ENCODE measurements at regions not wholly inside any gene's neighbourhood (a gene's known extent, or its start where the extent isn't known, plus 50 kb on each side); places are given as distances from the start of the nearest gene placed in this dataset.

GRCh38 chr3:16102187-16102561 is 72.3 kb upstream of the GALNT15 start:
- peaks cover 5% of the 10 kb centered on the region; the same call in 1 of the 3 replicates for H3K9me3 Mint-ChIP-seq
- H3K27me3 Mint-ChIP-seq (ENCODE audit: insufficient read depth, low read depth, poor library complexity) = peaks cover 1% of the 10 kb centered on the region
- H3K36me3 Mint-ChIP-seq (ENCODE audit: low read depth) = no peaks in the 10 kb centered on the region
- Histone ChIP-seq H4K20me1 (replicated peaks; ENCODE audit: insufficient read depth) (no peaks in the 10 kb centered on the region), H2AFZ (peak overlapping the region; percentile 56; the same call in 1 of the 2 replicates), H3K4me2 (no peak overlapping the region), H3K9me2 (ENCODE audit: insufficient read depth) (peaks cover 5% of the 10 kb centered on the region; the same call in 1 of the 2 replicates), H3K4me3 (no peak overlapping the region), H3K27ac (ENCODE audit: low read depth) (no peak overlapping the region), H3K36me3 (ENCODE audit: insufficient read depth) (no peaks in the 10 kb centered on the region), H3K4me1 (ENCODE audit: insufficient read depth) (no peaks in the 10 kb centered on the region), H3K79me2 (replicated peaks; ENCODE audit: insufficient read depth) (no peaks in the 10 kb centered on the region), H3F3A (replicated peaks; ENCODE audit: low read depth) (no peaks in the 10 kb centered on the region), H3K27me3 (ENCODE audit: insufficient read depth) (no peaks in the 10 kb centered on the region)
- no peak for TF ChIP-seq CREB1 (CRISPR knock-in tag; IDR thresholded peaks at IDR 0.05; ENCODE audit: low read depth)
- no peak for TF ChIP-seq NANOG (IDR thresholded peaks at IDR 0.05; ENCODE audit: borderline replicate concordance)
- no peak for TF ChIP-seq ZNF331 (CRISPR knock-in tag; IDR thresholded peaks at IDR 0.05; ENCODE audit: low read depth)
- no peak for TF ChIP-seq STAT1 (IDR thresholded peaks at IDR 0.05; ENCODE audit: unreplicated experiment)
- TF ChIP-seq JUNB (IDR thresholded peaks at IDR 0.05; ENCODE audit: unreplicated experiment) = no peak
- no peak for TF ChIP-seq EZH2 (IDR thresholded peaks at IDR 0.05; ENCODE audit: low read depth, unreplicated experiment)
- no peak for TF ChIP-seq POLR2AphosphoS5 (IDR thresholded peaks at IDR 0.05; ENCODE audit: low read depth)
- no peak for TF ChIP-seq ZNF114 (CRISPR knock-in tag; IDR thresholded peaks at IDR 0.05)
- TF ChIP-seq, protein P1, sequence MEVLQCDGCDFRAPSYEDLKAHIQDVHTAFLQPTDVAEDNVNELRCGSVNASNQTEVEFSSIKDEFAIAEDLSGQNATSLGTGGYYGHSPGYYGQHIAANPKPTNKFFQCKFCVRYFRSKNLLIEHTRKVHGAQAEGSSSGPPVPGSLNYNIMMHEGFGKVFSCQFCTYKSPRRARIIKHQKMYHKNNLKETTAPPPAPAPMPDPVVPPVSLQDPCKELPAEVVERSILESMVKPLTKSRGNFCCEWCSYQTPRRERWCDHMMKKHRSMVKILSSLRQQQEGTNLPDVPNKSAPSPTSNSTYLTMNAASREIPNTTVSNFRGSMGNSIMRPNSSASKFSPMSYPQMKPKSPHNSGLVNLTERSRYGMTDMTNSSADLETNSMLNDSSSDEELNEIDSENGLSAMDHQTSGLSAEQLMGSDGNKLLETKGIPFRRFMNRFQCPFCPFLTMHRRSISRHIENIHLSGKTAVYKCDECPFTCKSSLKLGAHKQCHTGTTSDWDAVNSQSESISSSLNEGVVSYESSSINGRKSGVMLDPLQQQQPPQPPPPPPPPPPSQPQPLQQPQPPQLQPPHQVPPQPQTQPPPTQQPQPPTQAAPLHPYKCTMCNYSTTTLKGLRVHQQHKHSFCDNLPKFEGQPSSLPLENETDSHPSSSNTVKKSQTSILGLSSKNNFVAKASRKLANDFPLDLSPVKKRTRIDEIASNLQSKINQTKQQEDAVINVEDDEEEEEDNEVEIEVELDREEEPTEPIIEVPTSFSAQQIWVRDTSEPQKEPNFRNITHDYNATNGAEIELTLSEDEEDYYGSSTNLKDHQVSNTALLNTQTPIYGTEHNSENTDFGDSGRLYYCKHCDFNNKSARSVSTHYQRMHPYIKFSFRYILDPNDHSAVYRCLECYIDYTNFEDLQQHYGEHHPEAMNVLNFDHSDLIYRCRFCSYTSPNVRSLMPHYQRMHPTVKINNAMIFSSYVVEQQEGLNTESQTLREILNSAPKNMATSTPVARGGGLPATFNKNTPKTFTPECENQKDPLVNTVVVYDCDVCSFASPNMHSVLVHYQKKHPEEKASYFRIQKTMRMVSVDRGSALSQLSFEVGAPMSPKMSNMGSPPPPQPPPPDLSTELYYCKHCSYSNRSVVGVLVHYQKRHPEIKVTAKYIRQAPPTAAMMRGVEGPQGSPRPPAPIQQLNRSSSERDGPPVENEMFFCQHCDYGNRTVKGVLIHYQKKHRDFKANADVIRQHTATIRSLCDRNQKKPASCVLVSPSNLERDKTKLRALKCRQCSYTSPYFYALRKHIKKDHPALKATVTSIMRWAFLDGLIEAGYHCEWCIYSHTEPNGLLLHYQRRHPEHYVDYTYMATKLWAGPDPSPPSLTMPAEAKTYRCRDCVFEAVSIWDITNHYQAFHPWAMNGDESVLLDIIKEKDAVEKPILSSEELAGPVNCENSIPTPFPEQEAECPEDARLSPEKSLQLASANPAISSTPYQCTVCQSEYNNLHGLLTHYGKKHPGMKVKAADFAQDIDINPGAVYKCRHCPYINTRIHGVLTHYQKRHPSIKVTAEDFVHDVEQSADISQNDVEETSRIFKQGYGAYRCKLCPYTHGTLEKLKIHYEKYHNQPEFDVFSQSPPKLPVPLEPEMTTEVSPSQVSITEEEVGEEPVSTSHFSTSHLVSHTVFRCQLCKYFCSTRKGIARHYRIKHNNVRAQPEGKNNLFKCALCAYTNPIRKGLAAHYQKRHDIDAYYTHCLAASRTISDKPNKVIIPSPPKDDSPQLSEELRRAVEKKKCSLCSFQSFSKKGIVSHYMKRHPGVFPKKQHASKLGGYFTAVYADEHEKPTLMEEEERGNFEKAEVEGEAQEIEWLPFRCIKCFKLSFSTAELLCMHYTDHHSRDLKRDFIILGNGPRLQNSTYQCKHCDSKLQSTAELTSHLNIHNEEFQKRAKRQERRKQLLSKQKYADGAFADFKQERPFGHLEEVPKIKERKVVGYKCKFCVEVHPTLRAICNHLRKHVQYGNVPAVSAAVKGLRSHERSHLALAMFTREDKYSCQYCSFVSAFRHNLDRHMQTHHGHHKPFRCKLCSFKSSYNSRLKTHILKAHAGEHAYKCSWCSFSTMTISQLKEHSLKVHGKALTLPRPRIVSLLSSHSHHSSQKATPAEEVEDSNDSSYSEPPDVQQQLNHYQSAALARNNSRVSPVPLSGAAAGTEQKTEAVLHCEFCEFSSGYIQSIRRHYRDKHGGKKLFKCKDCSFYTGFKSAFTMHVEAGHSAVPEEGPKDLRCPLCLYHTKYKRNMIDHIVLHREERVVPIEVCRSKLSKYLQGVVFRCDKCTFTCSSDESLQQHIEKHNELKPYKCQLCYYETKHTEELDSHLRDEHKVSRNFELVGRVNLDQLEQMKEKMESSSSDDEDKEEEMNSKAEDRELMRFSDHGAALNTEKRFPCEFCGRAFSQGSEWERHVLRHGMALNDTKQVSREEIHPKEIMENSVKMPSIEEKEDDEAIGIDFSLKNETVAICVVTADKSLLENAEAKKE (CRISPR knock-in tag; IDR thresholded peaks at IDR 0.05) = no peak
- no peak for TF ChIP-seq EZH2phosphoT487 (IDR thresholded peaks at IDR 0.05; ENCODE audit: unreplicated experiment)
- no peak for TF ChIP-seq ETS1 (IDR thresholded peaks at IDR 0.05)
- no peak for TF ChIP-seq CTCF (conservative IDR thresholded peaks at IDR 0.05; ENCODE audit: low read depth in 2 of 2)
- no peak for TF ChIP-seq REST (IDR thresholded peaks at IDR 0.05; ENCODE audit: unreplicated experiment)
- peaks cover 5% of the 10 kb centered on the region; the same call in 2 of the 3 replicates for H3K4me1 Mint-ChIP-seq
- no peak overlapping the region for H3K27ac Mint-ChIP-seq
- H3K4me3 Mint-ChIP-seq = no peak overlapping the region
- ATAC-seq (no peak), DNase-seq (ENCODE audit: low spot score) (no peak)
